GM12872 (cell line): ENCODE measurements at regions not wholly inside any gene's neighbourhood (a gene's known extent, or its start where the extent isn't known, plus 50 kb on each side); places are given as distances from the start of the nearest gene placed in this dataset.

Source experiments
- TF ChIP-seq, protein P1 (sequence below): IDR thresholded peaks from 3 replicates; pipeline ENCODE4 v1.5.1; 2011; ENCODE audit warnings: low read depth, mild to moderate bottlenecking, low read length, moderate library complexity; ENCODE audit not compliant: insufficient read depth

DNA sequence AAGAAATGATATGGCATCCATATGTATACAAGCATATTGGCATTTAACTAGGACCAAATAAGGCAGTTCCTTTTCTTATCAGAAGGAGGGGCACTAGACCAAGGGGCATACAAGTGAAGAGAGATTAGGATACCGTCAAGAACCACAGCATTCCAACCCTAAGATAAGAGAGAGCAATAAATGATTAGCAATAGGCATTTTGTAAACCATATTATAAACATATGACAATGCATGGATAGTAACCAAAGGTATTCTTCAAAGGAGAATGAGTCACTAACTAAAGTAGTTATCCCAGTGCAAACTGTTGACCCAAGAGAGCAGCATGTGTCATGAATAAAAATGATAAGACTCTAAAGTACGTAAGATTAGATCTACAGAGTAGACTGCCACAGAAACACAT, 500.9 kb upstream of the HTR2A start:
- TF ChIP-seq, protein P1, sequence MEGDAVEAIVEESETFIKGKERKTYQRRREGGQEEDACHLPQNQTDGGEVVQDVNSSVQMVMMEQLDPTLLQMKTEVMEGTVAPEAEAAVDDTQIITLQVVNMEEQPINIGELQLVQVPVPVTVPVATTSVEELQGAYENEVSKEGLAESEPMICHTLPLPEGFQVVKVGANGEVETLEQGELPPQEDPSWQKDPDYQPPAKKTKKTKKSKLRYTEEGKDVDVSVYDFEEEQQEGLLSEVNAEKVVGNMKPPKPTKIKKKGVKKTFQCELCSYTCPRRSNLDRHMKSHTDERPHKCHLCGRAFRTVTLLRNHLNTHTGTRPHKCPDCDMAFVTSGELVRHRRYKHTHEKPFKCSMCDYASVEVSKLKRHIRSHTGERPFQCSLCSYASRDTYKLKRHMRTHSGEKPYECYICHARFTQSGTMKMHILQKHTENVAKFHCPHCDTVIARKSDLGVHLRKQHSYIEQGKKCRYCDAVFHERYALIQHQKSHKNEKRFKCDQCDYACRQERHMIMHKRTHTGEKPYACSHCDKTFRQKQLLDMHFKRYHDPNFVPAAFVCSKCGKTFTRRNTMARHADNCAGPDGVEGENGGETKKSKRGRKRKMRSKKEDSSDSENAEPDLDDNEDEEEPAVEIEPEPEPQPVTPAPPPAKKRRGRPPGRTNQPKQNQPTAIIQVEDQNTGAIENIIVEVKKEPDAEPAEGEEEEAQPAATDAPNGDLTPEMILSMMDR = no peak

DNA sequence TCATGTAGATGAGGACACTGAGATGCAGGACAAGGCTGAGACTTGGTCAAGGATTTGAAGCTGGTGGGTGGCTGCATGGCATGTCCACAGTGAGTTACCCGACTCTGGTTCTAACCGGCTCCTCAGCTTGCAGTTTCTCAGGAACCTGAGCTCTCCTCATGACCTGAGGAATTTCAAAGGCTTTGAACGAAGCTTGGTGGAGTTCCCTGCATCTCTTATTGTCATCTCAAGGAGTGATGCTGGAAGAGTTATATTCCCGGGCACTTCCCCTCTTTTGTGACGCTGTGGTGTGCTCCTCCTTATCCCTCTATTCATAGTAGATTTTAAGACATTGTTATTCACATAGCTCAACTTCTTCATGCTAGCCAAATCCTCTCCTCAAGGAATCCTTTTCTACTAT, 500.1 kb upstream of the HTR2A start:
- TF ChIP-seq, protein P1 = no peak

DNA sequence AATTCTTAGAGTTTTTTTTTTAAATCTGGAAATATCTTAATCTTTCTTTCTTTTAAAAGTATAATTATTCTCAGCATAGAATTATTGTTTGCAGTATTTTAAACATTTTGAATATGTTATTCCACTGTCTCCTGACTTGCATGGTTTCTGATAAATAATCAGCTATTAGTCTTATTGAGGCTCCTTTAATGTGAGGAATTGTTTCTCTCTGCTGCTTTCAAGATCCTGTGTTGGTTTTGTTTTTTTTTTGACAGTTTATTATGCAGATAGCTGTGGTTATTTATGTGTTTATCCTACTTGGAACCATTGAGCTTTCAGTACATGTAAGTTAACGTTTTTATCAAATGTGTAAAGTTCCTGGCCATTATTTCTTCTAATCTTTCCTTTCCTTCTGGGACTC, 477.9 kb upstream of the HTR2A start:
- TF ChIP-seq, protein P1 = no peak

DNA sequence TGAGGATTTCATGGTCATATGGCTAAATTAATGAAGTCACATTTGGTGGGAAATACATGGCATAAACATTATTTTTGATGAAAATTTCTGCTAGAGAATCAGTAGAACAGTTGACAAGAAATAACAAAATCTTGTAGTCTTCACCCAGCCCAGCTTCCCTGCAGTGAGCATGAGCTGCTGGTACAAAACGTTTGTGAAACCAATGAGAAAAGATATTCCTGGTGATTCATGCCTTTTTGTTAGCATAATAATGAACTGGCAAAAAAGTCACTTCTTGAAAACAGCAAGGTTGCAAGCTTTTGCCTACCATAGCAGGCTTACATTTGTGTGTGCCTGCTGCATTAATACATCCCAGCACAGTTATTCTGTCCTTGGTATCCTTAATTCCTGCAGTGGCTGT, 475.9 kb upstream of the HTR2A start:
- TF ChIP-seq, protein P1 = no peak

DNA sequence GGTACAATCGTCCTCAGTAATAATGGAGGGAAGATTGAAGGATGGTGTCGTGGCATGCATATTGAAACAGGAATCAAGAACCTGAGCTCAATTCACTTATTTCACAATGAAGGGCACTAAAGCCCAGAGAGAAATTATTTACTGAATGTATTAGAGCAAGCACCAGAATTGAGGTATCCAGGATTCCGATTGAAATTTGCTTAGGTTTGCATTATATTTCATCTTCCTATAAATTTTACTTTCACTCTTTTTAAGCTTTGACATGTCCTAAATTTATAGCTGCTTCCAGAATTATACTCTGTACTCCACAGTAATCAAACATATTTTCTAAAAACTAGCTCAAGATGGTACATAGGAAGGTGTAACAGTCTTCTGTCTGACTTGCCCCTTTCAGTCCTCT, 454.9 kb upstream of the HTR2A start:
- TF ChIP-seq, protein P1 = no peak

DNA sequence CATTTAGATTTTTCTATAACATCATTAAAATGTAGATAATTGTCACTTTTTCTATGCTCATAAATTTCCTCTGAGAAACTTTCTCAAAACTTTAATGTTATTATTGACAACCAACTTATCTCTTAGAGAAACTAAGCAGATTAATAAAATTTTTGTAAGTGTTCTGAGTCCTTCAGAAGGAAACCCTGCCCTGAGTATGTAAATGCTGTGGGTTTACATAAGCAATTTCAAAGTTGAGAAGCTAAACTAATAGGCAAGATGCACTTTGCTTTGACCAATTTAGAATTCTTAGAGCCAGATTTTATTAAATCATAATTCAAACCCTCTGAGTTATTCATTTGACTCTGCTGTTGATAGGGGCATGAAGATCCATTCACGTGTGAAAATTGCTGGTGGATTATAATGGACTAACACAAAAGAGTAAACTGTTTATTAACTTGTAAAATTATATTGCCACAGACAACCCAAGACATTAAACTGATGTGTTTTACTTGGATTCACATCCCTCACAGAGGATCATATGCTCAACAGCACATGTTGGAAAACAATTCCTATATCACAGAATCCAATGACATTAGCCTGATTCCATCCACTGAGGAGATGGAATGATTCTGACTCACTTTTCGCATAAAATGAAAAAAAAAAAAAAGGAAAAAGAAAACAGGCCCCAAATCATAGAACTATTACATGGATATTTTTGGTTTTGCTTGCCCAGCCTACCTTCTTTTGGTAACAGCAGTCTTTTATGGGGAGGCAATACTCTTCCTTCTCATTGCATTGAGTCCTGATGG, 453.7 kb upstream of the HTR2A start:
- TF ChIP-seq, protein P1 = no peak

DNA sequence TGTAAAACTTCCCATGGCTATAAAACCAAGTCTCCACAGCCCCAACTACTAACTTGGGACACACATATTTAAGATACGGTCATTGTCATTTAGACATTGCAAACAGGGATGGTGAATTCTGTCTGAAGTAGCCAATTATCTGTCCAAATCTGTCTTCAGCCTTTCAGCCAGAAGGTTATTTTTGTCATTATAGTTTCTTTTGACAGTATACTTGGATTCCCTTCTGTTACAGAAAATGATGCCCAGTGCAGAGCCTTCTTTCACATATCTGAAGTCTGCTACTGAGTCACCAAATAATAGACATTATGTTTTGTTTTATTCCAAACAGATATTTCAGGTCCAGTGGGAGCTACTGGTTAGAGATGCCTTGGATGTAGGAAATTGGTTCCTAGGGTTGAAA, 452.4 kb upstream of the HTR2A start:
- TF ChIP-seq, protein P1 = no peak
